Uterus (tissue), 3 donors: ENCODE measurements at regions not wholly inside any gene's neighbourhood (a gene's known extent, or its start where the extent isn't known, plus 50 kb on each side); places are given as distances from the start of the nearest gene placed in this dataset.

Experiments
- DNase-seq, 2 donors: peaks; one replicate each; pipeline ENCODE4 v3.0.0-alpha.2; 2019 to 2020
- H3K27ac ChIP-seq, 2 donors: fragments of 200-600 bp; sonication (generic); 1 replicate in 1 of 2; 2 replicates in 1 of 2; pipeline ENCODE4 v1.5.1; 2016 to 2018
- H3K27me3 ChIP-seq, 2 donors: fragments of 200-600 bp; sonication (generic); one replicate each; pipeline ENCODE4 v1.5.1; 2018 to 2019; ENCODE audit warnings: control low read depth in 1 of 2
- H3K36me3 ChIP-seq, 2 donors: fragments of 200-600 bp; sonication (generic); one replicate each; pipeline ENCODE4 v1.5.1; 2019; ENCODE audit warnings: control low read depth in 1 of 2
- H3K4me1 ChIP-seq, 2 donors: fragments of 200-600 bp; sonication (generic); one replicate each; pipeline ENCODE4 v1.5.1; 2018 to 2019; ENCODE audit warnings: control low read depth in 1 of 2
- H3K4me3 ChIP-seq, 2 donors: fragments of 200-600 bp; sonication (generic); 1 replicate in 1 of 2; 2 replicates in 1 of 2; pipeline ENCODE4 v1.5.1; 2018 to 2019; ENCODE audit warnings: mild to moderate bottlenecking in 1 of 2
- H3K9me3 ChIP-seq, 2 donors: fragments of 200-600 bp; sonication (generic); one replicate each; pipeline ENCODE4 v1.5.1; 2019; ENCODE audit warnings: control low read depth in 1 of 2
- POLR2A ChIP-seq, 2 donors: fragments of 450-650 bp; IDR thresholded peaks; one replicate each; pipeline ENCODE4 v1.6.1; 2016; ENCODE audit warnings: antibody characterized with exemption in 2 of 2, mild to moderate bottlenecking in 1 of 2, moderate library complexity in 1 of 2
- intact Hi-C: fragments of 100-400 bp; cut with DNase I; formaldehyde crosslinking; loops from one replicate; pipeline ENCODE4 v1.15.1; 2023; ENCODE audit warnings: low total_unique reads
- TF ChIP-seq, protein P1 (sequence below), 4 experiments: fragments of 200-600 bp in 2 of 4; fragments of 450-650 bp in 2 of 4; sonication (generic) in 2 of 4; IDR thresholded peaks; one replicate each; pipeline ENCODE4 v1.5.1; 2016 to 2019; ENCODE audit warnings: antibody characterized with exemption in 4 of 4, mild to moderate bottlenecking in 2 of 4, moderate library complexity in 1 of 4
- donor health status: DM: yes; HTN: yes; CAD: no.

- intact Hi-C loops: no loop called here
- no peaks in the 10 kb centered on the region for H3K27me3 ChIP-seq
- H3K27ac ChIP-seq: no peak overlapping the region
- no peak for DNase-seq
- no peak overlapping the region for H3K4me3 ChIP-seq
- no peaks in the 10 kb centered on the region for H3K4me1 ChIP-seq
- H3K9me3 ChIP-seq: no peaks in the 10 kb centered on the region
- H3K36me3 ChIP-seq: no peaks in the 10 kb centered on the region
- TF ChIP-seq, protein P1, sequence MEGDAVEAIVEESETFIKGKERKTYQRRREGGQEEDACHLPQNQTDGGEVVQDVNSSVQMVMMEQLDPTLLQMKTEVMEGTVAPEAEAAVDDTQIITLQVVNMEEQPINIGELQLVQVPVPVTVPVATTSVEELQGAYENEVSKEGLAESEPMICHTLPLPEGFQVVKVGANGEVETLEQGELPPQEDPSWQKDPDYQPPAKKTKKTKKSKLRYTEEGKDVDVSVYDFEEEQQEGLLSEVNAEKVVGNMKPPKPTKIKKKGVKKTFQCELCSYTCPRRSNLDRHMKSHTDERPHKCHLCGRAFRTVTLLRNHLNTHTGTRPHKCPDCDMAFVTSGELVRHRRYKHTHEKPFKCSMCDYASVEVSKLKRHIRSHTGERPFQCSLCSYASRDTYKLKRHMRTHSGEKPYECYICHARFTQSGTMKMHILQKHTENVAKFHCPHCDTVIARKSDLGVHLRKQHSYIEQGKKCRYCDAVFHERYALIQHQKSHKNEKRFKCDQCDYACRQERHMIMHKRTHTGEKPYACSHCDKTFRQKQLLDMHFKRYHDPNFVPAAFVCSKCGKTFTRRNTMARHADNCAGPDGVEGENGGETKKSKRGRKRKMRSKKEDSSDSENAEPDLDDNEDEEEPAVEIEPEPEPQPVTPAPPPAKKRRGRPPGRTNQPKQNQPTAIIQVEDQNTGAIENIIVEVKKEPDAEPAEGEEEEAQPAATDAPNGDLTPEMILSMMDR (IDR thresholded peaks at IDR 0.05): no peak
- no peak for TF ChIP-seq POLR2A (IDR thresholded peaks at IDR 0.05)
These were observed 913.9 kb upstream of the AUTS2 start for GRCh38 chr7:68684246-68684839.

DNA sequence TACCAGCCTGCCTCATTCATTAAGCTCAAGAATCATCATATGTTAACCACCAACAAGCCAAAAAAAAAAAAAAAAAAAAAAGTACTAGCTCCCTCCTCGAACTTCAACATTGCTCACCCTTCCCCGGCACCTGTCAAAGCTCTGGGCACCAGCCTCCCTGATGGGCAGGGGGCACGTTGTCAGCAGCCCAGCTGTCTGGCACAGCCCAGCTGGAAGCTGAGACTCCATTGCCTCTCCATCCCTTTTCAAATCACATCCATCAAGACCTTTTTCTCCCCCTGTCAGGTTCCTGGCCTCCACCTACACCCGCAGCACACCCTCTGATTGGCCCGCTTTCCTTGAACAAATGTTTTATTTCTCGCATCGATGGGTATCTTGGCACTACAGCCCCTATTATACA lies 913.3 kb upstream of the AUTS2 start:
- intact Hi-C loops: no loop called here
- Histone ChIP-seq H3K4me1 (no peaks in the 10 kb centered on the region), H3K36me3 (no peaks in the 10 kb centered on the region), H3K4me3 (no peak overlapping the region), H3K27ac (no peak overlapping the region), H3K27me3 (no peaks in the 10 kb centered on the region), H3K9me3 (no peaks in the 10 kb centered on the region)
- TF ChIP-seq POLR2A (IDR thresholded peaks at IDR 0.05): no peak
- TF ChIP-seq, protein P1 (IDR thresholded peaks at IDR 0.05): no peak
- no peak for DNase-seq

DNA sequence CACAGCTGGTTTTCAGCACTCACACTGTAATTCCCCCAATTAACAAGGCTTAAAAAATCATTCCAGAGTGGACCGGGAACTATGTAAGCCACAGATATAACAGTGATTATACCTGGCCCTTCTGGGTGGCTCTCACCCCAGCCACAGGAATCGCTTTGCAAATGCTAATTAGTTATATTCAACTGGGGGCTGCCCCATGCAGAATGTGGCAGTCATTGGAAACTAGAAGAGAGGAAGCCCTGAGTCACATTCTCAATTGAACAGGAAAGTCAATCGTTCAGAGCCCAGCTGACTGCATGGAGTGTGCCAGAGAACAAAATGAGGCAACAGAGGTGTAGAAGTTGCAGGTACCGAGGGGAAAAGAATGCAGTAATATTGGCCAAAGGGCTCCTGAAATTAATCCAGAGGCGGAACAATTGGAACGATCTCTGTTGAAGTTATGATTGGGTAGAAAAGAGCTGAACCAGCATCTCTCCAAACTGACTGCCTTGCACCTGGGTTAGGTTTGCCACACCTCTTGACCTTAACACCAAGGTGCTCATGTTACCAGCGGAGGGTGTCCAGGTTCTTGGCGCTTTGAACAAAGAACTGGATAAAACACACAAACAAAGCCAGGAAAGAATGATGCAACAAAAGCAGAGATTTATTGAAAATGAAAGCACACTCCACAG lies 909.7 kb upstream of the AUTS2 start:
- H3K36me3 ChIP-seq: no peaks in the 10 kb centered on the region
- TF ChIP-seq, protein P1 (IDR thresholded peaks at IDR 0.05): no peak
- TF ChIP-seq POLR2A (IDR thresholded peaks at IDR 0.05): no peak
- H3K4me3 ChIP-seq: no peak overlapping the region
- intact Hi-C loops: no loop called here
- no peaks in the 10 kb centered on the region for H3K27me3 ChIP-seq
- H3K4me1 ChIP-seq: no peaks in the 10 kb centered on the region
- no peak overlapping the region for H3K27ac ChIP-seq
- no peaks in the 10 kb centered on the region for H3K9me3 ChIP-seq
- DNase-seq: no peak

DNA sequence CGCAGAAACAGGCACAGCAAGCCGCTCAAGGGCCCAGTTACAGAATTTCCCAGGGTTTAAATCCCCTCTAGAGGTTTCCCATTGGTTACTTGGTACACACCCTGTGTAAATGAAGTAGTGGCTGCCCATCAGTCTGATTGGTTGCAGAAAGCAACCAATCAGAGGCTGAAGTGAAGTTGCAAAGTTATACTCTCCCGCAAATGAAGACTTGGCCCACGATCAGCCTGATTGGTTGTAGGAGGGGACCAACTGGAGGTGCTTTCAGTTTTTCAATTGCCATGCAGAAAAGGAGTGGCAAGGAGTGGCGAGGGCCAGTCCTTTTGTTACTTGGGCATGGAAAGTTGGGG lies 909.2 kb upstream of the AUTS2 start:
- no peak overlapping the region for H3K4me3 ChIP-seq
- no peaks in the 10 kb centered on the region for H3K4me1 ChIP-seq
- no peak for DNase-seq
- H3K27me3 ChIP-seq: no peaks in the 10 kb centered on the region
- H3K9me3 ChIP-seq: no peaks in the 10 kb centered on the region
- intact Hi-C loops: no loop called here
- no peak overlapping the region for H3K27ac ChIP-seq
- no peak for TF ChIP-seq POLR2A (IDR thresholded peaks at IDR 0.05)
- TF ChIP-seq, protein P1 (IDR thresholded peaks at IDR 0.05): no peak
- no peaks in the 10 kb centered on the region for H3K36me3 ChIP-seq

GRCh38 chr7:68691261-68692216 lies 906.7 kb upstream of the AUTS2 start:
- Histone ChIP-seq H3K4me3 (no peak overlapping the region), H3K27me3 (no peaks in the 10 kb centered on the region), H3K4me1 (no peaks in the 10 kb centered on the region), H3K9me3 (no peaks in the 10 kb centered on the region), H3K36me3 (no peaks in the 10 kb centered on the region), H3K27ac (no peak overlapping the region)
- intact Hi-C loops: no loop called here
- TF ChIP-seq, protein P1 (IDR thresholded peaks at IDR 0.05): no peak
- no peak for TF ChIP-seq POLR2A (IDR thresholded peaks at IDR 0.05)
- DNase-seq: peak; percentile 14 to 44
